NCI-H82 treated with DMSO at 0.1 percent for 48 hours (cell line): ENCODE measurements at regions not wholly inside any gene's neighbourhood (a gene's known extent, or its start where the extent isn't known, plus 50 kb on each side); places are given as distances from the start of the nearest gene placed in this dataset.
"Not testable (repeated sequence)": the region's sequence is repeated elsewhere in the genome, so short reads cannot be mapped to it uniquely, and the experiment has no call there.

Source experiments
- DNase-seq: peaks from one replicate; lab custom pipeline; 2025; ENCODE audit not compliant: unreplicated experiment; lab: John Stamatoyannopoulos, UW

DNA sequence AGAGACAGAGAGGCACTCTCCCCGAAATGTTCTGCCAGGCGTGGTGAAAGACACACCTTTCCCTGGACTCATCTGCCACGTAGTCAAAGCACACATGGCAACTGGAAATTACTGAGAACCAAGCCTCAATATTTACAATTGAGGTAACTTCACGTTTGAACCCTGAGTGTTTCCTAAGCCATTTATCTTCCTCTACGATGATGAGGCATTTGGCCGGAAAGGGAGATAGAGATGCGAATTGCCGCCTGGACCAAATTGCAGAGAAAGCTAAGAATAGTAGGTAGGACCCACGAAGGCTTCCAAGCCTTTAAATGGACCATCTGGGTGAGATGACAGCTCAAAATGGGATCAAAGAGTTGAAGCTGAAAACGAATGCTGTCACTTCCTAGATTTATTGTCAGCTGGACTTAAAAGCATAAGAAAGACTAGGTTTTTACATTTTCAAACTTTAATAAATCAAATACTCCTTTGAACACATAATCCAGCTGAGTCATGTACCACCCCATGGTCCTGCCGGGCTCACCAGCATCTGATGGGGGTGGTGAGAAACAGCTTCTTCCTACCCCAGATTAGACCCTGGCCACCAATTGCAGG, 135.6 kb upstream of the LYZL2 start:
- DNase-seq: no peak

DNA sequence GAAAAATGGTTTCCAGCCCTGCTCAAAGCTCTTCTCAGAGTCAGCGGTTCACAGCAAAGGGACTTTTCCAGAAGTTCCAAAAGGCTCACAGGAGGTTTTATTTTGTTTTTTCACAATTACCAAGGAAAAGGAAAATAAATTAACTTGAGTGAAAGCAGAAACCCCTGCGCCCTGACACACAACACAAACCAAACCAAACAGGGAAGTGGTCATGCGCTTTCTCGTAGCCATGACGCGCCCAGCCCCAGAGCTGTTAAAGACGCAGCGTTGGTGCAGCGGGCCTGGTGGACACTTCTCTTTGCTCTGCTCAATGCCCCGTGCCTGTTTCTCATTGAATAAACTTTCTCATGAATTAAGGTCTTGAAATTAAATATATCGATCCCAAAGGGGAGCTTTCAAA, 134.4 kb upstream of the LYZL2 start:
- no peak for DNase-seq

DNA sequence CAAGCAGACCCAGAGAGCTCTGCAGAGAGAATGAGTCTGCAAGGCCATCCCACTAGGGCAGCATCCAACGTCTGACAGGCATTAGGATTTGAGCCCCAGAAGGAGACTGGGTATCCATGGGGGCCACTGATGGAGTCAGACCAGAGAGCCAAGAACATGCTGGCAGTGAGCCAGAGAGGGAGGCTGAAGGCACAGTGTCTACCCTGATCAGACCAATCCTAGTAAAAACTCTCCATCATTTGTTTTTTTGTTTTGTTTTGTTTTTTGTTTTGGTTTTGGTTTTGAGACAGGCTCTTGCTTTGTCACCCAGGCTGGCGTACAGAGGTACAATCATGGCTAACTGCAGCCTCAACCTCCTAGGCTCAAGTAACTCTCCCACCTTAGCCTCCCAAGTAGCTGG, 133.1 kb upstream of the LYZL2 start:
- no peak for DNase-seq

DNA sequence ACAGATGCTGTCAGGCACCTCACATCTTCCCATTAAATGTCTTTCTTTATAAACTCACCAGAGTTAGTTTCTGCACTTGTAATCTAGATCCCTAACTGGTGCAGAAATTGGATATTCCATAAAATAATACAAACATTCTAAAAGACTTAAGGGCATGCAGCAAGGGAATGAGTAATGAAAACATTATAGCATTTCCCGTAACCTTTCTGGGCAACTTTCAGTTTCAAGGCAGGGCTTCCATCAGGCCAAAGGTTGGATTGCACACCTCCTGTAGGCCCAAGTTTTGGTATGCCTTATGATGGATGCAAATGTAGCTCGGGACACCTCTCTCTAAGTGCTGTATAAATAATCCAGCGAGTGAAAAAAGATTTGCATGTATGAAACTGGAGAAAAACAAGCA, 129.9 kb upstream of the LYZL2 start:
- DNase-seq: no peak

DNA sequence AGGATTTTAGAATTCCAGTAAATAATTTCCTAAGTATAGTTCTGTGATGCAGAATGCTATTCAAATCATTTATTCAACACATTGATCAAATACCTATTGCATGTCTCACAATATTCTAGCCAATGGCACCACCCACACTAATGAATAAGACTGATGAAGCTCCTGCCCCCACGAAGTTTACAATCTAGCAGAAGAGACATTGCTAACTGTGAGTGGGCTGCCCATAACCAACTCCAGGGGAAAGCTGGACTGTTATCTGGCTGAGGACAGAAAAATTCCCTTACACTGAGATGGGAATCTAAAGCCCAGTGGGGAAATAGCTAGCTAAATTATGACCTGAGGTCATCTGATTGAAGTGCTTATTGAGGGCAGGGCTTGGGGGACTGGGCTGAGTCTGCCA, 128.8 kb upstream of the LYZL2 start:
- DNase-seq: no peak

DNA sequence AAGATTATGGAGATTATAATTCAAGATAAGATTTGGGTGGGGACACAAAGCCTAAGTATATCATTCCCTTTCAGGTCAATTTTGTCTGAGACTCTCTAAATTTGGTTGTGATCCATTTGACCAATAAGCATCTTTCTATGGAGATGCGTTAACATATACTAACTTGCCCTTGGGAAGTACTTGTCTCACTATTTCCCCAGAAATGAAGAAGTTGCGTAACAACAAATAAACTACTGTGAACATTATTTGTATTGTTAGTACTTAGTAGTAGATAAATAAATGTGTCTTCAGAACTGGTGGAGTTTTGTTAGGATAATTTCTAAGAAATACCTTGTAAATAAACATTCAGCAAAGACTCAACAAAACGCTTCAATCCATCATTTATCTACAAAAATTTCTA, 127.3 kb upstream of the LYZL2 start:
- no peak for DNase-seq

DNA sequence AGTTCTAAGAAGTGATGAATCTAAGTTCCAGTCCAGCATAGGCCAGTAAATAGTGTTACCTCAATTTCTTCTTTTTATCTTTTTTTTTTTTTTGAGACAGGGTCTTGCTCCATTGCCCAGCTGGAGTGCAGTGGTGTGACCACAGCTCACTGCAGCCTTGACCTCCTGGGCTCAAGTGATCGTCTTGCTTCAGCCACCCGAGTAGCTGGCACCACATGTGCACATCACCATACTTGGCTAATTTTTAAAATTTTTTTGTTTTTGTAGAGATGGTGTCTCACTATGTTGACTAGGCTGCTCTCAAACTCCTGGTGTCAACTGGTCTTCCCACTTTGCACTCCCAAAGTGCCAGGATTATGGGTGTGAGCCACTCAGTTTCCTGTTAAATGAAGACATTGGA, 126.6 kb upstream of the LYZL2 start:
- DNase-seq: no peak

DNA sequence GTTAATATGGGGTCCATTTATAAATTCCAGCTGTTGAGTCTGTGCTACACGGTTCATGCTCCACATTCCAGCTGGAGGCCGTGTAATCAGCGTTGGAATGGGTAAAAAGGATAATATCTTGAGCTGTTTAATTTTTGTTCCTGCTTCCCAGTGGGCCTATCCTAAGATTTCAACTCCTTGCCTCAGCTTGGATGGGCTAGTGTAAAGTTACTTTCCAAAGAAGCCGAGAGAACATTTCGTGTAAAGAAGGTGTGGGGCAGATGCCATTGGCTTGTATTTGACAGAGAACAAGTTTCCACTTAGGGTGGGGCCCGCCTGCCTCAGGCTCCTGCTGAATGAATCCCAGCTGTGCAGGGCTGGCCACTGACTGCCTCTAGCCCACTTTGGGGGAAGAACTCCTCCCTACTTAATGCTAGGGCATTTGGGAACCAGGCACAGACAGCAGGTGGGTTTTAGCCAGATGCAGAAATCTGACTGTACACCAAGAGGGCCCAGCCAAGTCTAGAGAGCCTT, 125.9 kb upstream of the LYZL2 start:
- no peak for DNase-seq

DNA sequence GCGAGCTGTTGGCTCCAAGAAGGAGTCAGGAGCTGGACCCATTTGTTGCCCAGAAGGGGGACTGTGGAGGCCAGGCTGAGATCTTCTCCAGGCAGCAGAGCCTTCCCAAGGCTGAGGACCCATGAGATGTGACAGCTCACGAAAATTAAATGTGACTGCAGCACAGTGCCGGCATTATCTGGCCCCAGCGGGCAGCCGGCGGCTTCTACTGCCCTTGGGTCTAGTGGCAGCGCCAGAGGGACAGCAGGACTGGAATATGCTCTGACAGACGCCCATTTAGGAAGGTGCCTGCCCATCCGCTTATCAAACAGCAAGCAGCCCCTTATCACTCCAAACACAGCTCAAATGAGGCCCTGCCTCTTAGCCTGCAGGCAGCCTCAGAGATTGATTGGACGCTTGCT, 122.9 kb upstream of the LYZL2 start:
- no peak for DNase-seq

DNA sequence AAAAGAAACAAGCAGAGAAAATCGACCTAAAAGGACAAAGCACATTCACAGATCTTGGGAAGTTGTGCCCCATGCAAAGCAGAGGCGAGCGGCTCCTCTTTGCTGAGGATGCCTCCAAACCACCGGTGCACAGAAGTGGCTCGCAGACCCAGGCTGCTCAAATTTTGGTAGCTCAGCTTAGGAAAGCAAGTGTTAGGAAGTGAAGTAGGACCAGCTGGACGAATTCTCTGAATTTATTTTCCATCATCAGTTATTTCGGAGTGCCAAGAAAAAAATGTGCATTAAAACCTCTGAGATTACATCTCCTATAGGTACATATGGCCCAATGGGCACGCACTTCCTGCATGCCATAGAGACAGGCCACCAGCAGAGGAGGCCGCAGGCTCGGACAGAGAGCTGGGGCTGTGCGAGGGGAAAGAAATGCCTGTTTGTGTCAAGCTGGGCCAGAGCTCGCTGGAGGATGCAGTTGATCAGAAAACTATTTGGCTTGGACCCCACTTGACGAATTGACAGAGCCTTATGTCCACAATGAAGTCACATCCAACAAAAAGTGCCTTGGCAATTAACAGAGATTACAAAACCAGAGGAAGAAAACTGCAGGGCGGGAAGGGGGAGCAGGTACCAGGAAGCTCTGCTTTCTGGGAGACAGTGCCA, 122.3 kb upstream of the LYZL2 start:
- DNase-seq: no peak

DNA sequence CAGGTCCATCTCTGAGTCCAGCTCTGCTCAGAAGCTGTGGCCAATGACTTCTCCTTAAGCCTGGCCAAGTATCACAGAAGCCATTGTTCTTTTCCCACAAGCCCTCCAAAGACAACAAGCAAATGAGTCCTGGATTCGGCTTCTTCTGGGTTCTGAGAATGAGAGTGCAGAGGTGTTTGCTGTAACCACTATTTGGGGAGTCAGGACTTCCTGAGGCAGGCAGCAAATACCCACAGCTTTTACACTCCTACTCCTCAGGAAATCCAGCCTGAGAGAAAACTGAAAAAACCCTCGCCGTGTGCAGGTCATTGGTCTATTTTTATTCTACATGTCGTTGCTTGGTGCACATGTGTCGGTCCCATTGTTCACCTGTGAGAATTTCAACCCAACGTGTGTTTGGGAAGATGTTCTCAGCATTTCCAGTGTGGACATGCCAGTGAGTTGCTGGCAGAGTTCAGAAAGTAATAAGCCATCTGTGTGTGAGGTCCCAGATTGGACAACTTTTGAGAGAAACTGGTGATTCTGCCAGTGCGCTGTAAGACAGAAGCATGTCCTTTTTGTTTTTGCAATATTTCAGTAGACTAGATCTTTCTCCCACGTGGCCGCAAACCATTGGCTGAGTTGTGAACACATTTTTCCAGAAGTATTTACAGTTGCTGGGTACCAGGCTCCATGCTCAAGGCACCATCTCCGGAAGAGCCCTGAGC, 121.6 kb upstream of the LYZL2 start:
- no peak for DNase-seq

DNA sequence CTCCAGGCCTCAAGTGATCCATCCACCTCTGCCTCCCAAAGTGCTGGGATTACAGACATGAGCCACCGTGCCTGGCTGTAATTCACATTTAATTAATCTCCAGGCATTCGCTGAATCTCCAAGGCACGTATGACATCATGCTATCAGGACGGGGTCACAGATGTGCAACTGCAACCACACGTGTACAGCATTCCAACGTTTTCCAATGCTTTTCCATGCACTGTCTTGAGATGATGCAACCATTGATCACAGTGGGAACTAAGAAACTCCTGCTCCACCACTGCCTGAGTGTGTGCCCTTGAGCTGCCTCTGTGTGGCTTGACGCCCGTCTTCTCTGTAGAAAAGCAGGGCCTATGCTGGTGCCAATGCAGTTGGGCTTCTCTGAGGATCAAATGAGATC, 119.8 kb upstream of the LYZL2 start:
- DNase-seq: no peak

DNA sequence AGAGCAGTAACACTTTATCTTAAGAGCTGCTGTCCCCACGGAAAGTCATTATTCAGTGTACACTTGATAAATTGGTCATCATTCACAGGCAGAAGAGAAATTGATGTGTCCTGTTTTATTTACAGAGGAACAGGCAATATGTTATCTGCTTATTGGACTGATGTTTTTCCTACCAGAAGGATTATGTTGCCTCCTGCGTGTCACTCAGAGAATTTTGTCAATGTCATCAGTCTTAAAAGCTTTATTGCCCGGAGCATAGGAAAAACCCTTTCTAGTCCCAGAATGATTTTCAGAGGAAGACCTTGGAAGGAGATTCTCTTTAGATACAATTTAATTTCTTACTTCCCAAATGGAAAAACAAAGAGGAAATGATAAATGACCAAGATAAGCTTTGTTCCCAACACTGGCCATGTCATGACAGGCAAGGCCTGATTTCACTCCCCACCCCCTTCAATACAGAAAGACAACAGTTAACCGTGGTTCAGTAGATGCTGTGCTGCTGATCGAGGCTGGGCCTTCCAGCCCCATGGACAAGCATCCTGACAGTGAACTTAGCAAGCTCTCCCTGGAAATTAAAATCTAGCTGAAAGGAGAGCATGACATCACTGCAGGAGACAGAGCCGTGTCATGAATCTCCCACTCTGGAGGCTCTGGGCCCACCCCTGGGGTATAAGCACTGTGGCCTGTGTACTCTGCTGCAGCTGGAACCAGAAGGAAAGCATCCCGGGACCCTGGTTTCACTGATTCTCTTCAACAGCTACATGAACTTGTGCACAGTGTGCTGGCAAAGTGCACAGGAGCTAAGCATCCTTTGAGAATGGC, 118.8 kb upstream of the LYZL2 start:
- DNase-seq: no peak

DNA sequence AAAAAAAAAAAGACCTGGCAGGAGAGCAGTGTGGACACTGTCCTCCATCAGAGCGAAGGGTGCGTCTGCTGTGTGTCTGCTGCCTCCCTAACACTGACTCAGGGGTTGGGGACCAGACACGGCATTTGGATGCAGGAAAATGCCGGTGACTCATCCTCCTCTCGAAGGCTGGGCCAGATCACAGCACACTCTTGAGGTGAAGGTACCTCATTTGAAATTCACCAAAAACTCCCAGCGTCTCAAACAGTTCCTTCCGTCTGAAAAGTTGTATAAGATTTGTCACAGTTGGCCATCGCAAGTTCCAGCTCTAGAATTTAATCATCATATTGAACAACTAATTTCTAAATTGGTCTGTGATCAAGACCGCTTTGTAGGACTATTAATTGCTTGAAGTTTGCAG, 118.1 kb upstream of the LYZL2 start:
- DNase-seq: no peak

DNA sequence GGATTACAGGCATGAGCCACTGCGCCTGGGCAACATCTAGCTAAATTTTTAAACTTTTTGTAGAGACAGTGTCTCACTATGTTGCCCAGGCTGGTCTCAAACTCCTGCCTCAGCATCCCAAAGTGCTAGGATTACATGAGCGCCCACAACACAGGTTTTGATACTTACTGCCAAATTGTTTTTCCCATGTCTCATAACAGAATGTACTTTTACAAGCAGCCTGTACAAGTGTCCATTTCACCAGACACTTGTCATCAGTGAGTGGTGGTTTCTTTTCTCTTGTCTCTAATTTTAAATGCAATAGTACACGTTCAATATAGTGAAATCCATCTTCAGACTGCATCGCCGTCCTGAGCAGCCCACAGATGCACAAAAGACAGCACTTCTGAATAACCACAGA, 116.4 kb upstream of the LYZL2 start:
- no peak for DNase-seq

DNA sequence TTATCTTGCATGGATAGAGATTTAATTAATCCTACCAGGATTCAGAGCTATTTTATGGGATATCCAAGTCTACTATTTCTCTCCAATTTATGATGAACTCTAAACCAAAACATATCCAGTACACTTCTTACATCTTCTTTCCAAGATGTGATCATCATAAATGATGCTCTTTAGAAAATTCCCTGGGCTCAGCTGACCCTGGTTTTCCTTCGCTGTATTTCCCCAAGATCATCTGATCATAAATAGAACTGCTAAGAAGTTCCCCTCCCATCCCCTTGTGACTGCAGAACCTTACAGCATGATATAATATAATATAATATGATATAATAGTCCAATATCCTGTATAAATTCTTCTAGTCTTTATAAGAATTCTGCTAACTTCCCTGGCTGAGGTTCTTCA, 114.6 kb upstream of the LYZL2 start:
- DNase-seq: no peak

DNA sequence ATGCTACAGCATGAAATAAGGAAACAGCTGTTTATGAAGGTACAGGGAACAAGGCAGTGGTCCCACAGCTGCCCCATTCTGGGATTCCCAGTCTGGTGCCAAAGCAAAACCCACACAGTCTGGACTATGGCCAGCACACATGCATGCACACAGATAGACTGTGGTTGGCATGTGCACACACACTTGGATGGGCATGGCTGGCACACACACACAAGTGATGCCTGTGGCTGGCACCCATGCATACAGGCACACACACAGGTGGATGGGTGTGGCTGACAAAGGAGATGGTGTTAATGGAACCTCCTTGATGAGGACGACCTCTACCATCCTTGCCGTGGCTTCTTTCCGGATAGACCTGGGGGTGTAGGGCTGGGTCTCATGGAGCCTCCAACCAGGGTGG, 114.0 kb upstream of the LYZL2 start:
- no peak for DNase-seq

DNA sequence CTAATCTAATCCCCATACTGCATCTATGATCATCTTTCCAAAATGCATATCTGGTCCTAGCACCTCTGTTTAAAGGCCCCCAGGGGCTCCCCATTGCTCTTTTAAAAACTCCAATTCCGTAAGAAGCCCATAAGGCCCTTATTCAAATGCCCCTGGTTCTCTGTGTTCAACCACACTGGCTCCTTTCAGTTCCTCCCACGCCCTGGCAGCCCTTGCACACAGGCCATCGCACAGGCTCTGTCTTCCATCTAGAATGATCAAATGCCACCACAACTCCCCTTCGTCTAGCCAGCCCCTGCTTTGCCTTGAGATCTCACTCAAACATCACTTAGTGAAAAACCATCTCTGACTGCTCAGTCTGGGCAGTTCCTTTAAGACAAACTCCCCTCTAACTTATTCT, 112.9 kb upstream of the LYZL2 start:
- DNase-seq: no peak

DNA sequence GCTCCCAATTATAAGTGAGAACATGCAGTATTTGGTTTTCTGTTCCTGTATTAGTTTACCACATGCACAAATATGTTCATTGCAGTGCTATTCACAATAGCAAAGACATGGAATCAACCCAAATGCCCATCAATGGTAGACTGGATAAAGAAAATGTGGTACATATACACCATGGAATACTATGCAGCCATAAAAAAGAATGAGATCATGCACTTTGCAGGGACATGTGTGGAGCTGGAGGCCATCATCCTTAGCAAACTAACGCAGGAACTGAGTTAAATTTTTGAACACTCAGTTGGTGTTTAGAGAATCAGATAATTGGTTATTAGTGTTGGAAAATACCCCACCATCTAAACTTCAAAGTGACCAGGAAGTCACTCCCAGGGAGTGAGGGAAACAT, 111.2 kb upstream of the LYZL2 start:
- not testable (repeated sequence) for DNase-seq

DNA sequence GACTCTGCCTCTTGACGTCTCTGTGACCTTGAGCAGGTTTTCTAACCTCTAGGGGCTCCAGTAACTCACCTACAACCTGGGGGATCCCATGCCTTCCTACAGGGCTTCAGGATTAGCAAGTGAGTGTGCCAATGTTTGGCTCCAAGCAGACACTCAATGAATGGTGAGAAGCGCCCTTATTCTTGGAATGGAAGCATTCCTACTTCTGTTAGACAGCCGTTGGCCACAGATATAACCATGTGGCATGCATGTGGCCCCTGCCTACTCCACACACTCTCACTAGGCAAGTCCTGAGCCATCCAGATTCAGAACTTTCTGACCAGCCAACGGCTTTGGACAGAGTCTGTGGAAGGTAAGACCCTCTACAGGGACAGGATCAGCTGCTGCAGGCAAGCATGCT, 108.9 kb upstream of the LYZL2 start:
- DNase-seq: no peak

DNA sequence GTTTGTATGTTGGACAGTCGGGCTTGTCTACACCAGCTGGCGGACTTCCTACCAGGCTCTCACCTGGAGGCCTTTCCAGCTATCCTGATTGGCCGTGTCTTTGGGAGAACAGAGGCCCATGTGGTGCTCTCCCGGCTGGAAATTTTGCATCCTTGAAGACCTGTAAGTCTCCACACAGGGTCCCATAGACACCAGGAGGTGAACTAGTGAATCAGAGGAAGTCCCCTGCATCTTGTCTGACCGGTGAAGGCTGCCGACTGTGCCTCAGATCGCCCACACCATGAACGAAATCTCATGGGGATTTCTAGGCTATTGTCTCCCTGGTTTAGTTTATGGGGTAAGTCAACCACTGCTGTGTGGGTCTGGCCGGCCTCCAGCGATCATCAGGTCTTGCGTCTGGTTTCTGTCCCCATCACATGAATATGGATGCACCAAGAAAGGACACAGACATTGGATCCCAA, 108.4 kb upstream of the LYZL2 start:
- DNase-seq: no peak
